NB4 (cell line): ENCODE measurements at regions not wholly inside any gene's neighbourhood (a gene's known extent, or its start where the extent isn't known, plus 50 kb on each side); places are given as distances from the start of the nearest gene placed in this dataset.

Experiments
- CTCF ChIP-seq: IDR thresholded peaks from one replicate; pipeline ENCODE4 v1.5.1; 2012; ENCODE audit warnings: low read depth, low read length
- MAX ChIP-seq: IDR thresholded peaks from 2 replicates; pipeline ENCODE4 v1.6.1; 2011; ENCODE audit warnings: low read depth, low read length
- MYC ChIP-seq: IDR thresholded peaks from 2 replicates; pipeline ENCODE4 v1.6.1; 2011; ENCODE audit warnings: low read depth, low read length
- POLR2A ChIP-seq: IDR thresholded peaks from 2 replicates; pipeline ENCODE4 v1.6.1; 2011; ENCODE audit warnings: mild to moderate bottlenecking; ENCODE audit not compliant: insufficient read length; ENCODE audit errors: extremely low read depth

GRCh38 chr11:92605667-92606066 is 363.8 kb upstream of the MTNR1B start:
- no peak for TF ChIP-seq CTCF
- TF ChIP-seq MAX, result no peak
- TF ChIP-seq POLR2A, result no peak
- TF ChIP-seq MYC, result no peak
